Uterus (tissue), 2 donors: ENCODE measurements at regions not wholly inside any gene's neighbourhood (a gene's known extent, or its start where the extent isn't known, plus 50 kb on each side); places are given as distances from the start of the nearest gene placed in this dataset.

Source experiments
- POLR2A ChIP-seq, 2 donors: fragments of 450-650 bp; IDR thresholded peaks; one replicate each; pipeline ENCODE4 v1.6.1; 2016; ENCODE audit warnings: antibody characterized with exemption in 2 of 2, mild to moderate bottlenecking in 1 of 2, moderate library complexity in 1 of 2
- TF ChIP-seq, protein P1 (sequence below), 4 experiments: fragments of 200-600 bp in 2 of 4; fragments of 450-650 bp in 2 of 4; sonication (generic) in 2 of 4; IDR thresholded peaks; one replicate each; pipeline ENCODE4 v1.5.1; 2016 to 2019; ENCODE audit warnings: antibody characterized with exemption in 4 of 4, mild to moderate bottlenecking in 2 of 4, moderate library complexity in 1 of 4

GRCh38 chr7:123352973-123353372 is 153.2 kb upstream of the SLC13A1 start:
- TF ChIP-seq, protein P1, sequence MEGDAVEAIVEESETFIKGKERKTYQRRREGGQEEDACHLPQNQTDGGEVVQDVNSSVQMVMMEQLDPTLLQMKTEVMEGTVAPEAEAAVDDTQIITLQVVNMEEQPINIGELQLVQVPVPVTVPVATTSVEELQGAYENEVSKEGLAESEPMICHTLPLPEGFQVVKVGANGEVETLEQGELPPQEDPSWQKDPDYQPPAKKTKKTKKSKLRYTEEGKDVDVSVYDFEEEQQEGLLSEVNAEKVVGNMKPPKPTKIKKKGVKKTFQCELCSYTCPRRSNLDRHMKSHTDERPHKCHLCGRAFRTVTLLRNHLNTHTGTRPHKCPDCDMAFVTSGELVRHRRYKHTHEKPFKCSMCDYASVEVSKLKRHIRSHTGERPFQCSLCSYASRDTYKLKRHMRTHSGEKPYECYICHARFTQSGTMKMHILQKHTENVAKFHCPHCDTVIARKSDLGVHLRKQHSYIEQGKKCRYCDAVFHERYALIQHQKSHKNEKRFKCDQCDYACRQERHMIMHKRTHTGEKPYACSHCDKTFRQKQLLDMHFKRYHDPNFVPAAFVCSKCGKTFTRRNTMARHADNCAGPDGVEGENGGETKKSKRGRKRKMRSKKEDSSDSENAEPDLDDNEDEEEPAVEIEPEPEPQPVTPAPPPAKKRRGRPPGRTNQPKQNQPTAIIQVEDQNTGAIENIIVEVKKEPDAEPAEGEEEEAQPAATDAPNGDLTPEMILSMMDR (IDR thresholded peaks at IDR 0.05): no peak
- no peak for TF ChIP-seq POLR2A (IDR thresholded peaks at IDR 0.05)
